ENCODE measurements at regions not wholly inside any gene's neighbourhood (a gene's known extent, or its start where the extent isn't known, plus 50 kb on each side); places are given as distances from the start of the nearest gene placed in this dataset.

DNA sequence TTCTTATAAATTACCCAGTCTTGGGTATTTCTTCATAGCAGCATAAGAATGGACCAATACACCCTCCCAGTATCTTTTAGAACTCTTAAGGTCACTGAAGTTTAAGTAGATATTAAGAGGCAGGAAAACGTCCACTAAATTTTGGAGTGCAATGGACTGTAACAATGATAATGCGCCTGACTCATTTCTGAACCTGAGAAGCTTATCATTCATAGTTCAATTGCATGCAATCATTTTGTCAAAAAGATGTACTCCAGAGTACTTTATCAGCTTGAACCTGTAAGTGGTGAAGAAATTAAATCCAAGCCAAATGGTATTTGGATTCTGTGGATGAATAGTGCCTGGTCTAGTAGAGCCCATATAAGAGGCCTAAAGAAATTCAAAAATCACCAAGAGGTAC, 196.5 kb upstream of the CDH9 start:
- no peak for TF ChIP-seq CTCF (conservative IDR thresholded peaks at IDR 0.05)
- H3K27ac ChIP-seq: no peak overlapping the region

- no peak for TF ChIP-seq CTCF (conservative IDR thresholded peaks at IDR 0.05)
- H3K27ac ChIP-seq: no peak overlapping the region
Measured at GRCh38 chr5:27221410-27221809, 183.0 kb upstream of the CDH9 start.

- no peak overlapping the region for H3K27ac ChIP-seq
- no peak for TF ChIP-seq CTCF (conservative IDR thresholded peaks at IDR 0.05)
Measured at GRCh38 chr5:27220752-27221151, 182.4 kb upstream of the CDH9 start.

DNA sequence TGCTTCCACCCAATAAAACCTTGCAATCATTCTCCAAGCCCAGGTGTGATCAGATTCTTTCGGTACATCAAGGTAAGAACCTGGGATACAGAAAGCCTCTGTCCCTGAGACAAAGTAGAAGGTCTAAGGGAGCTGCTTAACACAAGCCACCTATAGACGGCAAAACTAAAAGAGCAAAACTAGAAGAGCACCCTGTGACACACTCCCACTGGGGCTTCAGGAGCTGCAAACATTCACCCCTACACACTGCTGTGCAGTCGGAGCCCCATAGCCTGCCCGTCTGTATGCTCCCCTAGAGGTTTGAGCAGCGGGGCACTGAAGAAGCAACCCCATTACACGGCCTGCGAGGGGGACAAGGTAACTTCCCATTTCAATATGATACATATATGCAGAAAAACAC, 179.6 kb upstream of the CDH9 start:
- no peak for TF ChIP-seq CTCF (conservative IDR thresholded peaks at IDR 0.05)
- no peak overlapping the region for H3K27ac ChIP-seq

DNA sequence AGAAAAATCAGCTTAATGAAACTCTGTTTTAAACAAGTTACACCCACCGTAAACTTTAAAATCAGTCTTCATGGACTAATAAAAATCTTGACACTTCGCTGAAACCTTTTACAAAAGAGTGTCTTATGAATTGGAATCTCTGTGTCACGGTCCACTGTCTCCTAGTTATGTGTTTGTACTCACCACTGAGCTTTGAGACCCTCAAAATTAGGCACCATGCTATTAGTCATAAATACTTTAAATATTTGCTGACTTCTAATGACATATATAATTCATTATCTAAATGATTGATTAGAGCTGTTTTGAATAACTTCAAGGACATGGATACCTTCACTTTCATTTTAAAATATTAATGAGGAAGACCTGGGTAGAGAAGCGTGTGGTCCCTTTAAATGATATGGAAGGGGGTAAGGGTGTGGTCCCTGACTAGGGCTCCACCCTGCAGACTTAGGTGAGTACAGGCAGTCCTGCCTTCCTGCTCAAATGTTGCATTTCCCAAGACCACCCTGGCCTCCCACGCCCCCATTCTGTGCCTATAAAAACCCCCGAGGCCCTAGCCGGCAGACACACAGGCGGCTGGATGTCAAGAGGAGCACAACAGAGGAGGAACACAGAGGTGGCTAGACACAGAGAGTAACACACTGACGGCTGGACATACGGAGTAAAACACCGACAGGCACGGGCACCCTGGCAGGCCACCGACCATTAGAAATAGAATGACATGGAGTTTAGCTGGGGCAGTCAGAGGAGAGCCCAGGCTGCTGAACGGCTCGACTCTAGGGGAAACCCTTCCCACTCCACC, 179.0 kb upstream of the CDH9 start:
- TF ChIP-seq CTCF (conservative IDR thresholded peaks at IDR 0.05): no peak
- H3K27ac ChIP-seq: no peak overlapping the region

DNA sequence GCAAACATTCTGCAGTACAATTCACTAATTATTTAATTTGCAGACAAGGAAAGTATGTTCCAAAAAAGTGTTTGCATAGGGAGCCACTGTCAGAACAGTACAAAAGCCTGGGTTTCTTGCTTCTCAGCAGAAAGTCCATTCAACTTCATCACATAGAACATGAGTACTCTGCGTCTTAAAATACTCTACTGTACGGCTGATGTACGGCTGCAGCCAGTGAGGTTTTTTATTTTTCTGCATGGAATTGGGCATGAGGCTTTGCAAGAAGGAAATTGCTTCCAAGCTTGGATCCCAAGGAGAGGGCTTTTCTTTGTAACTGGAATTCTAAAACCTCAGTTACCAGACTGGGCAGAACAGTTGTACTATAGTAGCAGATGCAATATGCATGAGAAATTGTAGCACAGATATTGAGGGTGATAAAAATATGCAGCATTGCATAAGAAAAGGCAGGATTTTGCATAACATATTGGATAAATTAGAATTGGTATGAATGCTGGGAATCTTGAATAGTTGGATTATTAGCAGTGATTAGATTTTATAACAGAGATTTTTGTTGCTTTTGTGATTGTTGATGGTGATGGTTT, 178.1 kb upstream of the CDH9 start:
- TF ChIP-seq CTCF (conservative IDR thresholded peaks at IDR 0.05): no peak

DNA sequence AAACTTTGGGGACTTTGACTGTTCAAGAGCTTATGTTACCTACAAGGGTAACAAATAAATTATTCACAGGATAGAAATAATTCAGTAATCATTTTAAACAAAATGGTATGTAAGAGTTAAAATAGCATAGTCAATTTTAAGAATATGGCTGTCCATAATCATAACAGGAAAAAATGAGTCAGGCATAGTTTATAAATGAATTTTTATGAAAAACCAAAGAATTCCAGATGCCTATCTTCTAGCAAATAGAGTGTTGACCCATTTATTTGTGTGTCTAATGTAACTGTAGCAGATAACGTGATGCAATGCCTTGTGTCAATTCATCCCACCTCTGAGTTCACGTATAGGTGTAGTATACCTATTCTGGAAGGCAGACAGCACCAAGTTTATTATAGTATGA, 169.7 kb upstream of the CDH9 start:
- no peak for TF ChIP-seq CTCF (conservative IDR thresholded peaks at IDR 0.05)
- no peak overlapping the region for H3K27ac ChIP-seq

More for the DNA sequence above, 178.1 kb upstream of the CDH9 start:
- H3K27ac ChIP-seq: no peak overlapping the region

All from VCaP (cell line).